GM18867 (cell line): ENCODE measurements at regions not wholly inside any gene's neighbourhood (a gene's known extent, or its start where the extent isn't known, plus 50 kb on each side); places are given as distances from the start of the nearest gene placed in this dataset.
"Not testable (repeated sequence)": the region's sequence is repeated elsewhere in the genome, so short reads cannot be mapped to it uniquely, and the experiment has no call there.

ENCODE experiments used
- ATAC-seq: cut with Tn5 transposase; IDR thresholded peaks from one replicate; pipeline ENCODE4 v1.9.1; 2021; ENCODE audit warnings: mild to moderate bottlenecking, moderate library complexity; ENCODE audit not compliant: unreplicated experiment

GRCh38 chr4:123209436-123209835 lies 187.2 kb upstream of the SPRY1 start:
- no peak for ATAC-seq

GRCh38 chr4:123215536-123215935 lies 181.1 kb upstream of the SPRY1 start:
- no peak for ATAC-seq

GRCh38 chr4:123216543-123216942 lies 180.1 kb upstream of the SPRY1 start:
- ATAC-seq, result no peak

- no peak for ATAC-seq
Measured at GRCh38 chr4:123216946-123217345, 179.6 kb upstream of the SPRY1 start.

- ATAC-seq, result no peak
Measured at GRCh38 chr4:123217664-123218063, 178.9 kb upstream of the SPRY1 start.

GRCh38 chr4:123218981-123219380 lies 177.6 kb upstream of the SPRY1 start:
- no peak for ATAC-seq

- ATAC-seq, result no peak
Measured at GRCh38 chr4:123229286-123229685, 167.3 kb upstream of the SPRY1 start.

GRCh38 chr4:123230061-123230460 lies 166.5 kb upstream of the SPRY1 start:
- ATAC-seq, result no peak

- no peak for ATAC-seq
Measured at GRCh38 chr4:123232439-123232838, 164.2 kb upstream of the SPRY1 start.

- no peak for ATAC-seq
Measured at GRCh38 chr4:123233136-123233768, 163.3 kb upstream of the SPRY1 start.

- ATAC-seq, result no peak
Measured at GRCh38 chr4:123234955-123235354, 161.6 kb upstream of the SPRY1 start.

- ATAC-seq, result no peak
Measured at GRCh38 chr4:123235431-123235830, 161.2 kb upstream of the SPRY1 start.

- ATAC-seq, result no peak
Measured at GRCh38 chr4:123236606-123237005, 160.0 kb upstream of the SPRY1 start.

GRCh38 chr4:123240286-123240685 lies 156.3 kb upstream of the SPRY1 start:
- ATAC-seq, result not testable (repeated sequence)

GRCh38 chr4:123243220-123243619 lies 153.4 kb upstream of the SPRY1 start:
- ATAC-seq, result not testable (repeated sequence)

GRCh38 chr4:123244137-123244536 lies 152.5 kb upstream of the SPRY1 start:
- no peak for ATAC-seq

GRCh38 chr4:123246085-123246484 lies 150.5 kb upstream of the SPRY1 start:
- ATAC-seq, result no peak

- no peak for ATAC-seq
Measured at GRCh38 chr4:123248085-123248659, 148.4 kb upstream of the SPRY1 start.

GRCh38 chr4:123249821-123250220 lies 146.8 kb upstream of the SPRY1 start:
- no peak for ATAC-seq

GRCh38 chr4:123250843-123251242 lies 145.8 kb upstream of the SPRY1 start:
- no peak for ATAC-seq

- ATAC-seq, result no peak
Measured at GRCh38 chr4:123255971-123256370, 140.6 kb upstream of the SPRY1 start.

- ATAC-seq, result no peak
Measured at GRCh38 chr4:123256901-123257300, 139.7 kb upstream of the SPRY1 start.

GRCh38 chr4:123257591-123257990 lies 139.0 kb upstream of the SPRY1 start:
- no peak for ATAC-seq
